ENCODE measurements at regions not wholly inside any gene's neighbourhood (a gene's known extent, or its start where the extent isn't known, plus 50 kb on each side); places are given as distances from the start of the nearest gene placed in this dataset.

- H3K36me3 Mint-ChIP-seq: no peaks in the 10 kb centered on the region
- DNase-seq (ENCODE audit: low spot score in 2 of 2) (no peak), ATAC-seq (no peak)
- H3K27ac Mint-ChIP-seq: no peak overlapping the region
- H3K9me3 Mint-ChIP-seq: no peaks in the 10 kb centered on the region
Measured at GRCh38 chr19:29372921-29373797, 152.6 kb upstream of the VSTM2B start.

- Mint-ChIP-seq H3K9me3 (no peaks in the 10 kb centered on the region), H3K36me3 (no peaks in the 10 kb centered on the region), H3K27ac (no peak overlapping the region)
- no peak for ATAC-seq
- DNase-seq (ENCODE audit: low spot score in 2 of 2): no peak
Measured at GRCh38 chr19:29375429-29376119, 150.2 kb upstream of the VSTM2B start.

DNA sequence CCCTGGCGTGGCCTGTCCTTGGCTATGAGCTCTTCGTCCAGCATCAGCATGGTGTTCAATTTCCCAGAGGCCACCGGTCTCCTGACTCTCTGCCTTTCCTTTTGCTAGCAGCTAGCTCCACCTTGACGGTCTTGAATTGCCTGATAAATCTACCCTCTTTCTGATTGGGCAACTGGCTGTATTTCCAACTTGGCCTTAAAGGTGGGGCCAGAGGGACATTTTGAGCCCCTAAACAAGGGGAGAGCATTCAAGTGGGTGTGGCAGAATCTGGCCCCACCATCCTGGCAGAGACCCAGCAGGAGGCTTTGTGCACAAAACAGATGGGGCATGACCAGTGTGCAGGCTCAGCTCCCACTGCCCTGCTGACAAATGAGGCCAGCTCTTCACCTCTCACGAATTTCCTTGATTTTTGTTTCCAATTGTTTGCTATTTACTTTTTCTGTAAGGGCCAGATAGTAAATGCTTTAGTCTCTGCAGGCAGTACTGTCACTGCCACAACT lies 148.9 kb upstream of the VSTM2B start:
- ATAC-seq: no peak
- no peak for DNase-seq (ENCODE audit: low spot score in 2 of 2)
- Mint-ChIP-seq H3K27ac (no peak overlapping the region), H3K9me3 (no peaks in the 10 kb centered on the region), H3K36me3 (no peaks in the 10 kb centered on the region)

DNA sequence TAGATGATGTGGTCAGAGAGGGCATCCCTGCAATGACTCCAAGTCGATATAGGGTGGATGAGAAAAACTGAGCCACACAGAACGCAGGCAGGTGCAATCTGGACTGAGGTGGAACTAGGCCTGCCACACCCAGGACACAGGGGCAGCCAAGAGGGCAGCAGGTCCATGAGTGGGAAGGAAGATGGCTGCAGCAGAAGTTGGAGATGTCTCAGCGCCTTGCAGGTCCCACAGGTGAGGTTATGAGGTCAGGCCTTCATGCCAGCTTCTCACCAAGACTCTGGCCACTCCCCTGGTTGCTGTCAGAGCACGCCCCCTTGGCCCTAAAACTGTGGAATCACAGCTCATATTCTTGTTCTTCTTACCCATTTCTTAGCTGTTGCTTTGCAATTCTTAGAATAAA lies 147.7 kb upstream of the VSTM2B start:
- no peaks in the 10 kb centered on the region for H3K9me3 Mint-ChIP-seq
- H3K27ac Mint-ChIP-seq: no peak overlapping the region
- H3K36me3 Mint-ChIP-seq: no peaks in the 10 kb centered on the region
- DNase-seq (ENCODE audit: low spot score in 2 of 2) (no peak), ATAC-seq (no peak)

GRCh38 chr19:29378543-29379080 lies 147.2 kb upstream of the VSTM2B start:
- DNase-seq (ENCODE audit: low spot score in 2 of 2) (no peak), ATAC-seq (no peak)
- Mint-ChIP-seq H3K9me3 (no peaks in the 10 kb centered on the region), H3K36me3 (no peaks in the 10 kb centered on the region), H3K27ac (no peak overlapping the region)

- ATAC-seq (no peak), DNase-seq (ENCODE audit: low spot score in 2 of 2) (no peak)
- no peak overlapping the region for H3K27ac Mint-ChIP-seq
- no peaks in the 10 kb centered on the region for H3K9me3 Mint-ChIP-seq
- no peaks in the 10 kb centered on the region for H3K36me3 Mint-ChIP-seq
Measured at GRCh38 chr19:29379257-29380021, 146.4 kb upstream of the VSTM2B start.

GRCh38 chr19:29380581-29380980 lies 145.2 kb upstream of the VSTM2B start:
- no peak for ATAC-seq
- no peaks in the 10 kb centered on the region for H3K9me3 Mint-ChIP-seq
- H3K27ac Mint-ChIP-seq: no peak overlapping the region
- no peaks in the 10 kb centered on the region for H3K36me3 Mint-ChIP-seq
- DNase-seq (ENCODE audit: low spot score in 2 of 2): no peak

GRCh38 chr19:29381353-29382203 lies 144.2 kb upstream of the VSTM2B start:
- ATAC-seq (no peak), DNase-seq (ENCODE audit: low spot score in 2 of 2) (no peak)
- H3K27ac Mint-ChIP-seq: no peak overlapping the region
- no peaks in the 10 kb centered on the region for H3K9me3 Mint-ChIP-seq
- H3K36me3 Mint-ChIP-seq: no peaks in the 10 kb centered on the region

DNA sequence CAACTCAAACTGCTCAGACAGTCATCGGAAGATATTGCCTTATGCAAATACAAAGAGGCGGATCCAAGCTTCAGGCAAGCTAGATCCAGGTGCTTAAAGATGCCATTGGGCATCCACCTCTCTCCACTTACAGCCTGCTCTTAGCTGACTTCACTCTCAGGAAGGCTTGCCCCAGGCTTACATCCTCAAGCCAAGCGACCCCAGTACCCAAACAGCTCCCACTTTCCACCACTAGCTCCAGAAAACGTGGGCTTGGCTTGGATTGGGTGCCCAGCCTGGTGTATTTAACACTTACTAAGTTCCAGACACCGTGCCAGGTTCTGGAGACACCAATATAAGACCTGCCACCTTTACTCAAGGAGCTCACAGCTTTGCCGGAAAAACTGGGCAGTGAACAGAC lies 142.1 kb upstream of the VSTM2B start:
- no peaks in the 10 kb centered on the region for H3K9me3 Mint-ChIP-seq
- no peak overlapping the region for H3K27ac Mint-ChIP-seq
- no peaks in the 10 kb centered on the region for H3K36me3 Mint-ChIP-seq
- ATAC-seq: no peak
- DNase-seq (ENCODE audit: low spot score in 2 of 2): no peak

- H3K9me3 Mint-ChIP-seq: peaks cover 0 to 3% of the 10 kb centered on the region in 2 donors
- ATAC-seq (no peak), DNase-seq (ENCODE audit: low spot score in 2 of 2) (no peak)
- H3K36me3 Mint-ChIP-seq: peaks cover 0 to 3% of the 10 kb centered on the region in 2 donors
- H3K27ac Mint-ChIP-seq: no peak overlapping the region
Measured at GRCh38 chr19:29384656-29385055, 141.1 kb upstream of the VSTM2B start.

- DNase-seq (ENCODE audit: low spot score in 2 of 2) (no peak), ATAC-seq (no peak)
- peaks cover 3 to 6% of the 10 kb centered on the region in 2 donors for H3K9me3 Mint-ChIP-seq
- no peak overlapping the region for H3K27ac Mint-ChIP-seq
- peaks cover 0 to 6% of the 10 kb centered on the region in 2 donors for H3K36me3 Mint-ChIP-seq
Measured at GRCh38 chr19:29385191-29385795, 140.5 kb upstream of the VSTM2B start.

GRCh38 chr19:29386970-29387369 lies 138.8 kb upstream of the VSTM2B start:
- DNase-seq (ENCODE audit: low spot score in 2 of 2) (no peak), ATAC-seq (no peak)
- H3K9me3 Mint-ChIP-seq: peaks cover 17% of the 10 kb centered on the region in 2 donors
- H3K36me3 Mint-ChIP-seq: peaks cover 5 to 12% of the 10 kb centered on the region in 2 donors
- no peak overlapping the region for H3K27ac Mint-ChIP-seq

DNA sequence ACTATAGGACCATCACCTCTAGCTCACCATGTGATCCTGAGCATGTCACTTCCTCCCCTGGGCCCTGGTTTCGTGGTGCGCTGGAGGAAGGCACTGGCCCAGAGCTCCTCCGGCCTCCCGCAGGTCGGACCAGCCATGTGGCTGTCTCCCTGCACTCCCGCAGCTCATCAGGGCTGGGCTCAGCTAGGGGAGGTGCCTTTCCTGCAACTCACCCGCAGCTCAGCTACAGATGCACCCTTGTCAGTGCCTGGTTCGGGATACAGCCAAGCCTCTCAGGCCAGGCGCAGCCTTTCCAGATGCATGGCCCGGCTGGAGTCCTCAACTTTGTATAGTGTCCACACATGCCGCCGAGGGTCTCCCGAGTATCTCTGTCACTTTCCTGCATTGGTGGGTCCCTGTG lies 138.2 kb upstream of the VSTM2B start:
- ATAC-seq: no peak
- DNase-seq (ENCODE audit: low spot score in 2 of 2): no peak
- H3K9me3 Mint-ChIP-seq: peaks cover 17% of the 10 kb centered on the region in 2 donors
- peaks cover 5 to 12% of the 10 kb centered on the region in 2 donors for H3K36me3 Mint-ChIP-seq
- H3K27ac Mint-ChIP-seq: no peak overlapping the region

GRCh38 chr19:29389495-29389894 lies 136.3 kb upstream of the VSTM2B start:
- H3K36me3 Mint-ChIP-seq: peaks cover 5 to 12% of the 10 kb centered on the region in 2 donors
- DNase-seq (ENCODE audit: low spot score in 2 of 2) (no peak), ATAC-seq (no peak)
- H3K9me3 Mint-ChIP-seq: peaks cover 17% of the 10 kb centered on the region in 2 donors
- H3K27ac Mint-ChIP-seq: no peak overlapping the region

DNA sequence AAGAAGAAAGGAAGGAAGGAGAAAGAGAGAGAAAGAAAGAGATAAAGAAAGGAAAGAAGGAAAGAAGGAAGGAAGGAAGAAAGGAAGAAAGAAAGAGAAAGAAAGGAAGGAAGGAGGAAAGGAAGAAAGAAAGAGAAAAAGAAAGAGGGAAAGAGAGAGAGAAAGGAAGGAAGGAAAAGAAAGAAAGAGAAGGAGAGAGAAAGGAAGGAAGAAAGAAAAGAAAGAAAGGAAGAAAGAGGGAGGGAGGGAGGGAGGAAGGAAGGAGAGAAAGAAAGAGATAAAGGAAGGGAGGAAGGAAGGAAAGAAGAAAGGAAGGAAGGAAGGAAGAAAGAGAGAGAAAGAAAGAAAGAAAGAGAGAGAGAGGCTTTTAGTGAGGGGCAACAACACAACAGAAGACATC lies 135.1 kb upstream of the VSTM2B start:
- DNase-seq (ENCODE audit: low spot score in 2 of 2): no peak
- H3K36me3 Mint-ChIP-seq: peaks cover 5 to 12% of the 10 kb centered on the region in 2 donors
- ATAC-seq: no peak
- no peak overlapping the region for H3K27ac Mint-ChIP-seq
- peaks cover 17% of the 10 kb centered on the region in 2 donors for H3K9me3 Mint-ChIP-seq
